ENCODE measurements at regions not wholly inside any gene's neighbourhood (a gene's known extent, or its start where the extent isn't known, plus 50 kb on each side); places are given as distances from the start of the nearest gene placed in this dataset.
A peak's percentile ranks its signal among the peaks of the same experiment; 100 is the strongest.
"Not testable (repeated sequence)": the region's sequence is repeated elsewhere in the genome, so short reads cannot be mapped to it uniquely, and the experiment has no call there.

- intact Hi-C loops (cut with micrococcal nuclease; ENCODE audit: unreplicated experiment): no loop called here
- Mint-ChIP-seq H3K9me3 (ENCODE audit: unreplicated experiment) (peaks cover 15% of the 10 kb centered on the region), H3K4me3 (ENCODE audit: unreplicated experiment) (no peak overlapping the region), H3K27ac (ENCODE audit: unreplicated experiment) (no peak overlapping the region), H3K4me1 (ENCODE audit: low read depth, unreplicated experiment) (no peaks in the 10 kb centered on the region), H3K27me3 (ENCODE audit: insufficient read depth, unreplicated experiment) (no peaks in the 10 kb centered on the region), H3K36me3 (ENCODE audit: insufficient read depth, unreplicated experiment) (no peaks in the 10 kb centered on the region)
- Histone ChIP-seq H3K27me3 (replicated peaks; ENCODE audit: control insufficient read depth, insufficient read depth, low read length) (no peaks in the 10 kb centered on the region), H3K9me3 (no peaks in the 10 kb centered on the region), H3K4me1 (no peaks in the 10 kb centered on the region), H3K4me3 (ENCODE audit: low read depth, low read length) (no peak overlapping the region), H3K36me3 (ENCODE audit: control insufficient read depth, insufficient read depth, low read length) (no peaks in the 10 kb centered on the region)
- no TSS peak for BruUV-seq (replicated peaks)
- POLR2A ChIA-PET: no interaction called here
- CTCF ChIA-PET: no interaction called here
- DNase-seq: no peak
- TF ChIP-seq CTCF (IDR thresholded peaks at IDR 0.05; ENCODE audit: insufficient read depth in 1 of 2, low read depth in 1 of 2, low read length in 1 of 2, severe bottlenecking in 1 of 2, unreplicated experiment in 1 of 2): no peak
These were observed 585.3 kb downstream of the GOLGA6L6 start for GRCh38 chr15:19956124-19956796.

- no peaks in the 10 kb centered on the region for H3K36me3 Mint-ChIP-seq (ENCODE audit: insufficient read depth, unreplicated experiment)
- no peak for DNase-seq
- intact Hi-C loops (cut with micrococcal nuclease; ENCODE audit: unreplicated experiment): no loop called here
- Histone ChIP-seq H3K4me1 (no peaks in the 10 kb centered on the region), H3K9me3 (no peaks in the 10 kb centered on the region), H3K4me3 (ENCODE audit: low read depth, low read length) (no peak overlapping the region), H3K36me3 (ENCODE audit: control insufficient read depth, insufficient read depth, low read length) (no peaks in the 10 kb centered on the region), H3K27me3 (replicated peaks; ENCODE audit: control insufficient read depth, insufficient read depth, low read length) (no peaks in the 10 kb centered on the region)
- H3K9me3 Mint-ChIP-seq (ENCODE audit: unreplicated experiment): peaks cover 28% of the 10 kb centered on the region
- ChIA-PET CTCF (no interaction called here), POLR2A (no interaction called here)
- TF ChIP-seq CTCF (IDR thresholded peaks at IDR 0.05; ENCODE audit: insufficient read depth in 1 of 2, low read depth in 1 of 2, low read length in 1 of 2, severe bottlenecking in 1 of 2, unreplicated experiment in 1 of 2): no peak
- no TSS peak for BruUV-seq (replicated peaks)
- H3K4me1 Mint-ChIP-seq (ENCODE audit: low read depth, unreplicated experiment): no peaks in the 10 kb centered on the region
- H3K4me3 Mint-ChIP-seq (ENCODE audit: unreplicated experiment): no peak overlapping the region
- H3K27me3 Mint-ChIP-seq (ENCODE audit: insufficient read depth, unreplicated experiment): no peaks in the 10 kb centered on the region
- no peak overlapping the region for H3K27ac Mint-ChIP-seq (ENCODE audit: unreplicated experiment)
These were observed 597.2 kb downstream of the GOLGA6L6 start for GRCh38 chr15:19944261-19944888.

- BruUV-seq (replicated peaks): no TSS peak
These were observed 598.1 kb downstream of the GOLGA6L6 start for GRCh38 chr15:19943515-19943914.

GRCh38 chr15:19903281-19903680 is 638.3 kb downstream of the GOLGA6L6 start:
- DNase-seq; H3K36me3 ChIP-seq (ENCODE audit: control insufficient read depth, insufficient read depth, low read length); CTCF ChIA-PET; H3K4me1 Mint-ChIP-seq (ENCODE audit: low read depth, unreplicated experiment); H3K27me3 ChIP-seq (replicated peaks; ENCODE audit: control insufficient read depth, insufficient read depth, low read length); POLR2A ChIA-PET; H3K4me3 Mint-ChIP-seq (ENCODE audit: unreplicated experiment); intact Hi-C loops (cut with micrococcal nuclease; ENCODE audit: unreplicated experiment); H3K27me3 Mint-ChIP-seq (ENCODE audit: insufficient read depth, unreplicated experiment); BruUV-seq (replicated peaks); H3K9me3 ChIP-seq; H3K4me1 ChIP-seq; H3K4me3 ChIP-seq (ENCODE audit: low read depth, low read length): not testable (repeated sequence)
- peaks cover 23% of the 10 kb centered on the region for H3K9me3 Mint-ChIP-seq (ENCODE audit: unreplicated experiment)
- H3K36me3 Mint-ChIP-seq (ENCODE audit: insufficient read depth, unreplicated experiment): peaks cover 21% of the 10 kb centered on the region
- peak overlapping the region; percentile 19 for H3K27ac Mint-ChIP-seq (ENCODE audit: unreplicated experiment)

More at GRCh38 chr15:19943515-19943914, 598.1 kb downstream of the GOLGA6L6 start:
- no peaks in the 10 kb centered on the region for H3K4me1 Mint-ChIP-seq (ENCODE audit: low read depth, unreplicated experiment)
- H3K36me3 ChIP-seq (ENCODE audit: control insufficient read depth, insufficient read depth, low read length): no peaks in the 10 kb centered on the region
- H3K4me3 Mint-ChIP-seq (ENCODE audit: unreplicated experiment): no peak overlapping the region
- no peaks in the 10 kb centered on the region for H3K4me1 ChIP-seq
- H3K27ac Mint-ChIP-seq (ENCODE audit: unreplicated experiment): no peak overlapping the region
- H3K9me3 ChIP-seq: no peaks in the 10 kb centered on the region
- TF ChIP-seq CTCF (IDR thresholded peaks at IDR 0.05; ENCODE audit: insufficient read depth in 1 of 2, low read depth in 1 of 2, low read length in 1 of 2, severe bottlenecking in 1 of 2, unreplicated experiment in 1 of 2): no peak
- no peaks in the 10 kb centered on the region for H3K27me3 Mint-ChIP-seq (ENCODE audit: insufficient read depth, unreplicated experiment)
- ChIA-PET CTCF (no interaction called here), POLR2A (no interaction called here)
- H3K36me3 Mint-ChIP-seq (ENCODE audit: insufficient read depth, unreplicated experiment): no peaks in the 10 kb centered on the region
- intact Hi-C loops (cut with micrococcal nuclease; ENCODE audit: unreplicated experiment): no loop called here
- no peaks in the 10 kb centered on the region for H3K27me3 ChIP-seq (replicated peaks; ENCODE audit: control insufficient read depth, insufficient read depth, low read length)
- H3K9me3 Mint-ChIP-seq (ENCODE audit: unreplicated experiment): peaks cover 28% of the 10 kb centered on the region
- H3K4me3 ChIP-seq (ENCODE audit: low read depth, low read length): no peak overlapping the region
- no peak for DNase-seq

- intact Hi-C loops (cut with micrococcal nuclease; ENCODE audit: unreplicated experiment); H3K4me3 ChIP-seq (ENCODE audit: low read depth, low read length); DNase-seq; H3K4me3 Mint-ChIP-seq (ENCODE audit: unreplicated experiment); H3K27me3 ChIP-seq (replicated peaks; ENCODE audit: control insufficient read depth, insufficient read depth, low read length); H3K9me3 ChIP-seq; BruUV-seq (replicated peaks); H3K36me3 ChIP-seq (ENCODE audit: control insufficient read depth, insufficient read depth, low read length); H3K27me3 Mint-ChIP-seq (ENCODE audit: insufficient read depth, unreplicated experiment); POLR2A ChIA-PET; CTCF ChIA-PET; H3K4me1 Mint-ChIP-seq (ENCODE audit: low read depth, unreplicated experiment); H3K4me1 ChIP-seq: not testable (repeated sequence)
- Mint-ChIP-seq H3K36me3 (ENCODE audit: insufficient read depth, unreplicated experiment) (peaks cover 21% of the 10 kb centered on the region), H3K9me3 (ENCODE audit: unreplicated experiment) (peaks cover 23% of the 10 kb centered on the region), H3K27ac (ENCODE audit: unreplicated experiment) (peak overlapping the region; percentile 19)
These were observed 639.2 kb downstream of the GOLGA6L6 start for GRCh38 chr15:19902388-19902787.
